NCI-H1105 treated with DMSO at 0.1 percent for 48 hours (cell line): ENCODE measurements at regions not wholly inside any gene's neighbourhood (a gene's known extent, or its start where the extent isn't known, plus 50 kb on each side); places are given as distances from the start of the nearest gene placed in this dataset.

Experiments
- DNase-seq: peaks from one replicate; lab custom pipeline; 2025; lab: John Stamatoyannopoulos, UW

DNA sequence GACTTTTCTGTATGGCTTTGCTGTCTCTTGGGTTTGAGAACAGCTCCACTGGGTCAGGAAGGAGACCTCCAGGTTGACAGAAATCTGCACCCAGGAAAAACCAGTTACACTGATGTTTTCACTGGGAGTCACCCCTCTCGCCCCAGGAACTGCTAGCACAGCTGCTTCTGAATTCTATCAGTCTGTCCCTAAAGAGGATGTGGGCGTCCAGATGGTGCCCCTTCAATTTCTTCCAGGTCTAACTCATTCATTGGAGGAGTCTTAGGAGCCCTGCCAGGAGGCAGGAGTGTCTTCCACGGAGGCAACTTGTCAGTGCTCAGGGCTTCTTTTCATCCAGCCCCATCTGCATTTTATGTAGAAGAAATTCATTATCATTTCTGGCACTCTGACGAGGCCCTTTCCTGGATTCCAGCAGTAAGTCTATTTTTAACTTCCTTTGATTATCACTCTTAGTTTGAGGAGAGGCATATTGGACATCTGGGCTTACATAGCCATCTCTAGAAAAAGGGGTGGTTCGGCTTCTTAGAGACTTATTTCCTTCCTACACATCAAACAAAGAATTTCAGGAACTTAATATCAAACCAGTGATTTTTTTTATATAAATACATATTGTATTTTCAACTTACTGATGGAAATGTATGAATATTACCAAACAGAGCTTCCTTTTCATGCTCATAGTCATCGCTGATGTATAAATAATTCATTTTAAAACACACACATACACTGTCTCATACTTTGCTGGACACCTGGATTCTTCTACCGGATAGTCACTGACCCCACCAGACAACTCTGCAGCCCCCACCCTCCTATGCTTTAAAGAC is 148.8 kb downstream of the IRX2 start:
- DNase-seq = no peak

DNA sequence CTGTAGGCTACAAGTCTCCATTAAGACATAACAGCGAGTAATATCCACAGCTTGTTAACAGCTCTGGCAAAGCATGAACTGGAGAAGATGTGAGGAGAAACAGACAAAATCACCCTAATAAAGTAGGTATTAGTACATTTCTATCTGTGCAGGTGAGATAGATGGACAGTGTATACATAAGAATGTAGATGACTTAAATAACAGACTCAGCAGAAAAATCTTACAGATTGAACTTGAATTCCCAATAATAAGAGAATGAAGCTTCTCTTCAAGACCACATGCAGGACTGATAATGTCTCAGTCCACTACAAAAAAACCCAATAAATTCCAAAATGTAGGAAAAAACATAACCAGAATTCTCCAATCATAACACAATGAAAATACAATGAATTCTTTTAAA is 153.0 kb downstream of the IRX2 start:
- no peak for DNase-seq

DNA sequence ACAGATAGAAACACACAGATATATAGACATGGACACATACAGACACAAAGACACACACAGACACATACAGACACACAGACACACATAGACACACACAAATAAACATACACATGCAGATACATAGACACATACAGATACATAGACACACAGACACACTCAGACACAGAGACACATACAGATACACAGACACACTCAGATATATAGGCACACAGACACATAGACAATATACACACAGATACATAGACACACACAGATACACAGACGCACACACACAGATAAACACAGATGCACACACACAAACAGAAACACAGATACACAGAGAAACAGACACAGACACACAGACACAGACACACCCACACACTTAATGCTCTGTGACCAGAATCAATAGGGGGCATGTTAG is 156.8 kb downstream of the IRX2 start:
- no peak for DNase-seq

DNA sequence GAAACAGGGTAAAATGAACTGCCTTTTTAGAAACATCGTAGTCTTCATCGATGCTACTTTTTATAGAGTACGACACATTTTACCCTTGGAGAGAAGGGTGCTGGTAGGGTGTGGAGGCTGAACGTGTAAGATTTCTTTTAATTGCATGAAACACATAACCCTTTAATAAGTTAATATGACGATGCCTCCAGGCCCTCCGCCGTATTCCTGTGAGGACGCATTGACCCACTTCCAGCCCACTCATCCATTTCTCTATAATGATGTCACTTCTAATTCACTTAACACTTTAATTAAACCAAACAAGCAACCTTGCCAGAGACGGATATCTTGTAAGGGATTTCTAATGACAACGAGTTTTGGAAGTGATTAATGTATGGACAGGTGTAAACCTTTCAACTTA is 158.7 kb downstream of the IRX2 start:
- DNase-seq = no peak

- DNase-seq = no peak
Measured at GRCh38 chr5:2591777-2592453, 159.6 kb downstream of the IRX2 start.

- no peak for DNase-seq
Measured at GRCh38 chr5:2588850-2589501, 162.5 kb downstream of the IRX2 start.

DNA sequence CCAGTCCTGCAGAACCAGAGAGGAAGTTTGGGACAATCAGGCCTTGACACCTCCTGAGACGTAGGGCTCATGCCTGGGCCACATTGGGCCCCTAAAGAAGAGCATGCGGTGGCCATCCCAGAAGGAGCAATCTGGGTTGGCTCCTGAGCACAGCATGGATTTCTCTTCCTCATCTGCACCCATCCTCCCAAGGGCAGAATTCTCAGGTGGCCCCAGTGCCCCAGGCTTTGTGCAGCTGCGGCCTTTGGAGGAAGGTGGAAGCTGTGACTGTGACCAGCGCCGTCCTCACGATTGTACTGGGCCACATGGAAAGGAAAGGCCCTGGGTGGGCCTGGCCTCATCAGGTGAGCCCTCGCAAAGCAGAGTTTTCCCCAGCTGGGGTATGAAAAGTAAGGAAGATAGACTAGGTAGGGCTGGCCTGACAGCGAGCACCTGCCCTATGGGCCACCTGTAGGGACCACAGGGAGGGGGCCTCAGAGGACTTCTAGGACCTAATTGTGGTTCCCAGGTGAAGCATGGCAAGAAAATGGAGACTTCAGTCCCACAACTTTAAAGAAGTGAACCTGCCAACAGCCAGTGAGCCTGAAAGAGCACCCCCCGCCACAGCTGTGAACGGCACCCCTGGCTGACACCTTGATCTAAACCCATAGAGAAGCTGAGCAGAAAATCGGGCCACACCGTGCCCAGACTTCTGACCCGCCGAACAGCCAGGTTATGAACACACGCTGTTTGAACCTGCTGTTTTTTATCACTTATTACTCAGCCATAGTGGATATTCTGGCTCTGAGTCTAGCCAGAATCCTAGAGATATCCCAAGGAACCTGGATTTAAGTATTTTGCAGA is 164.1 kb downstream of the IRX2 start:
- DNase-seq = no peak

- no peak for DNase-seq
Measured at GRCh38 chr5:2586016-2586715, 165.3 kb downstream of the IRX2 start.

DNA sequence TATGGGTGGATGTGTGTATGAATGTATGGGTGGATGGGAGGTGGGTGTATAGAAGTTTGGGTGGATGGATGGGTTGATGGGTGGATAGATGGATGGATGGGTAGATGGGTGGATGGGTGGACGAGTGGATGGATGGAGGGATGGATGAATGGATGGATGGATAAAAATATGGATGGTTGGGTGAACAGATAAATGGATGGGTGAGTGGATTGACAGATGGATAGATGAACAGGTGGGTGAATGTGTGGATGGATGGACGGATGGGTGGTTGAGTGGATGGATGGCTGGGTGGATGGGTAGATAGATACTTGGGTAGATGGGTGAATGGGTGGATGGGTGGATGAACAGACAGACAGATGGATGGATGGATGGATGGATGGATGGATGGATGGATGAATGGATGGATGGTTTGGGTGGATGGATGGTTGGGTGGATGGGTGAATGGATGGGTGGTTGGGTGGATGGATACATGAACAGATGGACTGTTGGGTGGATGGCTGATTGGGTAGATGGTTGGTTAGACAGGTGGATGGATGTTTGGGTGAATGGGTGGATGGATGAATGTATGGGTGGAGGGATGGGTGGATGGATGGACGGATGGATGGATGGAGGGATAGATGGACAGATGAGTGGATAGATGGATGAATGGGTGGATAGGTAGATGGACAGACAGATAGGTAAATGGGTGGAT is 166.8 kb downstream of the IRX2 start:
- no peak for DNase-seq

DNA sequence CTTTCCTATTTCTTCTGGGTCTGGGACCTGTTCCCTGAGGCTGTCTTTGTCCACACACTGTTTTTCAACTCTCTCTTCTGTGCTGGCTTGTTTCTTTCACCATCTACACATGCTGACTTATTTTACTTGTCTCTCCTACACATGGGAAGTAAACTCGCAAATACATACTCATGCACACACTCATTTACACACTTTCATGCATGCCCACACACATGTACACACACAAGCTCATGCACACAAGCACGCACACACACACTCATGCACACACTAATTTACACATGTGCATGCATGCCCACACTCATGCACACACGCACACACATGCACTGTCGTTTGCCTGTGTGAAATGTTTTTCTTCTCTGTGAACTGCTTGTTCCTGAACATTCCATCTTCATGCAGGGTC is 169.0 kb downstream of the IRX2 start:
- DNase-seq = no peak

GRCh38 chr5:2582106-2582505 is 169.4 kb downstream of the IRX2 start:
- DNase-seq = no peak

GRCh38 chr5:2581418-2581817 is 170.1 kb downstream of the IRX2 start:
- no peak for DNase-seq

GRCh38 chr5:2579126-2579525 is 172.4 kb downstream of the IRX2 start:
- DNase-seq = no peak

- no peak for DNase-seq
Measured at GRCh38 chr5:2577312-2578036, 174.0 kb downstream of the IRX2 start.

- no peak for DNase-seq
Measured at GRCh38 chr5:2576823-2577222, 174.7 kb downstream of the IRX2 start.

- no peak for DNase-seq
Measured at GRCh38 chr5:2575871-2576270, 175.6 kb downstream of the IRX2 start.

DNA sequence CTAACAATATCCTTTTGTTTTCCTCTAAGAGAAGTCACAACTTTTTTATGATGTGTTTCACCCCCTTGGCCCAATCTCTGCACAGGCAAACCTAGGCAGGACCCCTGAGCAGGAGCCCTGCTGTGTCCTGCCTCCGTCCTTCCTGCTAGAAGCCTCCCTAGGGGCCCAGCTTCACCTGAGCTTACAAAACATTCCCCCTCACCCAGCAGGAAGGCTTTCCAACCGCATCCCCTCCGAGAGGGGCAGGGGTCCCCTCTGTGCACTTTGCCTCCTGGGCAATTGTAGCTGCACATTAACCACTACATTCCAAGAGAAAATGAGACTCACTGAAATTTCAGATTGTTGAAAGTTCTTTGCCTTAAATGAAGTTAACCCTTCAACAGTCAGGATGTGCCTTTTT is 176.2 kb downstream of the IRX2 start:
- DNase-seq = no peak

- no peak for DNase-seq
Measured at GRCh38 chr5:2574155-2574554, 177.3 kb downstream of the IRX2 start.

- DNase-seq = no peak
Measured at GRCh38 chr5:2570586-2570985, 180.9 kb downstream of the IRX2 start.
